GM12865 (cell line): ENCODE measurements at regions not wholly inside any gene's neighbourhood (a gene's known extent, or its start where the extent isn't known, plus 50 kb on each side); places are given as distances from the start of the nearest gene placed in this dataset.

Experiments
- DNase-seq: peaks from one replicate; pipeline ENCODE4 v3.0.0; 2010; ENCODE audit warnings: low read depth
- H3K4me3 ChIP-seq: 2 replicates; pipeline ENCODE4 v1.5.1; 2011; ENCODE audit warnings: mild to moderate bottlenecking, low read depth, low read length, control low read depth
- TF ChIP-seq, protein P1 (sequence below): IDR thresholded peaks from 2 replicates; pipeline ENCODE4 v1.5.1; 2011; ENCODE audit warnings: low read length, control low read depth, low read depth, inconsistent platforms; ENCODE audit not compliant: insufficient read depth; ENCODE audit errors: missing control alignments

- TF ChIP-seq, protein P1, sequence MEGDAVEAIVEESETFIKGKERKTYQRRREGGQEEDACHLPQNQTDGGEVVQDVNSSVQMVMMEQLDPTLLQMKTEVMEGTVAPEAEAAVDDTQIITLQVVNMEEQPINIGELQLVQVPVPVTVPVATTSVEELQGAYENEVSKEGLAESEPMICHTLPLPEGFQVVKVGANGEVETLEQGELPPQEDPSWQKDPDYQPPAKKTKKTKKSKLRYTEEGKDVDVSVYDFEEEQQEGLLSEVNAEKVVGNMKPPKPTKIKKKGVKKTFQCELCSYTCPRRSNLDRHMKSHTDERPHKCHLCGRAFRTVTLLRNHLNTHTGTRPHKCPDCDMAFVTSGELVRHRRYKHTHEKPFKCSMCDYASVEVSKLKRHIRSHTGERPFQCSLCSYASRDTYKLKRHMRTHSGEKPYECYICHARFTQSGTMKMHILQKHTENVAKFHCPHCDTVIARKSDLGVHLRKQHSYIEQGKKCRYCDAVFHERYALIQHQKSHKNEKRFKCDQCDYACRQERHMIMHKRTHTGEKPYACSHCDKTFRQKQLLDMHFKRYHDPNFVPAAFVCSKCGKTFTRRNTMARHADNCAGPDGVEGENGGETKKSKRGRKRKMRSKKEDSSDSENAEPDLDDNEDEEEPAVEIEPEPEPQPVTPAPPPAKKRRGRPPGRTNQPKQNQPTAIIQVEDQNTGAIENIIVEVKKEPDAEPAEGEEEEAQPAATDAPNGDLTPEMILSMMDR: no peak
Measured at GRCh38 chr3:28114893-28115292, 126.5 kb upstream of the CMC1 start.

DNA sequence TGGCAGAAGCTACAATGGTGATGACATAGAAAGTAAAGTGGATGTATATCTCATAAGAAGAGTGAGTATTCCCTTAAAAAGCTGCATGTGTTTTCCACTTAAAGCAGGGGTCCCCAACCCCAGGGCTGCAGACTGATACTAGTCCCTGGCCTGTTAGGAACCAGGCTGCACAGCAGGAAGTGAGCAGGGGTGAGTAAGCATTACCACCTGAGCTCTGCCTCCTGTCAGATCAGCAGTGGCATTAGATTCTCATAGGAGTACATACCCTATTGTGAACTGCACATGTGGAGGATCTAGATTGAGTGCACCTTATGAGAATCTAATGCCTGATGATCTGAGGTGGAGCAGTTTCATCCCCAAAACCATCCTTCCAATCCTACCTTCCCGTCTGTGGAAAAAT is 126.1 kb upstream of the CMC1 start:
- no peak overlapping the region for H3K4me3 ChIP-seq
- no peak for DNase-seq
- TF ChIP-seq, protein P1: no peak

More at GRCh38 chr3:28114893-28115292, 126.5 kb upstream of the CMC1 start:
- DNase-seq: no peak
- no peak overlapping the region for H3K4me3 ChIP-seq

- TF ChIP-seq, protein P1: no peak
- no peak overlapping the region for H3K4me3 ChIP-seq
- no peak for DNase-seq
Measured at GRCh38 chr3:28117598-28117997, 123.8 kb upstream of the CMC1 start.

GRCh38 chr3:28118087-28118486 is 123.3 kb upstream of the CMC1 start:
- DNase-seq: no peak
- H3K4me3 ChIP-seq: no peak overlapping the region
- TF ChIP-seq, protein P1: no peak

DNA sequence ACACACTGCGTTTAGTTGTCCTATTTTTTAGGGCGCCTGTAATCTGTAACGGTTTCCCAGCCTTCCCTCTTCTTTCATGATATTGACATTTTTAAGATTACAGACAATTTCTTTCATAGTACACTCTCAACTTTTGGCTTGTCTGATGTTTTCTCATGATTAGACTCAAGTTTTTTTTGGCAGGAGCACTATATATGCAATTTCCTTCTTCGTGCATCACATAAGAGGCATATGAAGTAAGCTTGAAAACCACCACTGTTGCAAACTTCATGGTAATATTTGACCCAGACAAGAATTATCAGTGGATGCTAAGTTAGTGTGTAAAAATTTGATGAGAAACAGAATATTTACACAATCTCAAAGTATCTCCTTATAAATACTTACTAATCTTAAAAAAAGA is 119.2 kb upstream of the CMC1 start:
- TF ChIP-seq, protein P1: no peak
- no peak overlapping the region for H3K4me3 ChIP-seq
- DNase-seq: no peak

DNA sequence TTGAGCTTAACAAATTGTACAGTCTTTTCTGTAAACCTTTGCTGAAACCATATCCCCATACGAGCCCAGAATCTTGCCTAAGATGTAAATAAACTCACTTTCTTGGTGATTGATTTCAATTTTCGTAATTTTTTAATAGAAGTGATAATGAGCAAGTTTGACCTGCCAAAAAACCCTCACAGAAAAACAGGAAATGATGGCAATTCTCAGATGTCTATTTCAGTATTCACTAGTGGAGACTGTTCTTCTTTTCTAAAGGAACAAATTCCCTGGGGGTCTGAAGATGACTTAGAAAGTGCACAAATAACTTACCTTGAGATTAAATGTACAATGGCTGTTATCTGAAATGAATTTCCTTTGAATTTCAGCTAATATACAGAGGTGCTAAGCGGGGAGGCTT is 116.5 kb upstream of the CMC1 start:
- peak; percentile 44 for DNase-seq
- H3K4me3 ChIP-seq: no peak overlapping the region
- TF ChIP-seq, protein P1: no peak

DNA sequence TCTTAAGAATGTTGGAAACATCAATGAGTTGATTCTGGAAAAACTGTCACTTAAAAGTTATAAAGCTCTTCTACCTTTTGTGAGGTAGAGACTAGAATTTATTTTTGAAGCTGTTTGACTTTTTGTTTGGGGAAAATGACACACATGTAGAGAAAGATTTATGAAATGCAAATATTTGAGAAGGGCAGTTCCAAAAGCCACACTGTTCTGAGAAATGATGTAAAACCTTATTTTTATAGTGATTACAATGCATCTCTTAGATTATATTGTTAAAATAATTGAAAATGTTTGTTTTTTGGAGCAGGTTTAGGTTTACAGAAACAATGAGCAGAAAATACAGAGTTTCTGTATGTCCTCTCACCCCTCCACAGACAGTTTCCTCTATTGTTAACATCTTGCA is 116.1 kb upstream of the CMC1 start:
- no peak overlapping the region for H3K4me3 ChIP-seq
- TF ChIP-seq, protein P1: no peak
- DNase-seq: no peak
